Esophagus muscularis mucosa (tissue), 4 donors: ENCODE measurements at regions not wholly inside any gene's neighbourhood (a gene's known extent, or its start where the extent isn't known, plus 50 kb on each side); places are given as distances from the start of the nearest gene placed in this dataset.

Source experiments
- DNase-seq: peaks from one replicate; pipeline ENCODE4 v3.0.0-alpha.2; 2017; ENCODE audit errors: extremely low spot score
- H3K27ac ChIP-seq, 4 donors: fragments of 200-600 bp; sonication (generic); replicated peaks in 1 of 4; 1 replicate in 3 of 4; 2 replicates in 1 of 4; pipeline ENCODE4 v1.5.1; 2016 to 2019; ENCODE audit warnings: mild to moderate bottlenecking in 1 of 4
- H3K27me3 ChIP-seq, 4 donors: fragments of 200-600 bp; sonication (generic); one replicate each; pipeline versions ENCODE4 v1.5.1 to v1.6.0; 2016 to 2019
- H3K36me3 ChIP-seq, 4 donors: fragments of 200-600 bp; sonication (generic); one replicate each; pipeline ENCODE4 v1.5.1; 2016 to 2019
- H3K4me1 ChIP-seq, 4 donors: fragments of 200-600 bp; sonication (generic); one replicate each; pipeline ENCODE4 v1.5.1; 2016 to 2019
- H3K4me3 ChIP-seq, 4 donors: fragments of 200-600 bp; sonication (generic); 1 replicate in 2 of 4; 2 replicates in 2 of 4; pipeline ENCODE4 v1.5.1; 2016 to 2019; ENCODE audit warnings: mild to moderate bottlenecking in 4 of 4, moderate library complexity in 1 of 4
- H3K9me3 ChIP-seq, 4 donors: fragments of 200-600 bp; sonication (generic); 1 replicate in 3 of 4; 2 replicates in 1 of 4; pipeline ENCODE4 v1.5.1; 2016 to 2019
- EP300 ChIP-seq: sonication (generic); formaldehyde crosslinking; IDR thresholded peaks from one replicate; pipeline ENCODE4 v1.6.1; 2017; ENCODE audit warnings: antibody characterized with exemption
- POLR2A ChIP-seq: fragments of 450-650 bp; IDR thresholded peaks from one replicate; pipeline ENCODE4 v1.6.1; 2017; ENCODE audit warnings: antibody characterized with exemption, moderate library complexity, mild to moderate bottlenecking, low read depth
- POLR2AphosphoS5 ChIP-seq, 2 donors: sonication (generic); formaldehyde crosslinking; IDR thresholded peaks; one replicate each; pipeline ENCODE4 v1.6.1; 2017; ENCODE audit warnings: antibody characterized with exemption in 2 of 2
- WGBS: methylation state at CpG from one replicate; pipeline ENCODE4 v1.1.5; 2018; 5-methylcytosine and 5-hydroxymethylcytosine counted together
- intact Hi-C: fragments of 100-400 bp; cut with DNase I; formaldehyde crosslinking; loops from one replicate; pipeline ENCODE4 v1.15.1; 2023
- TF ChIP-seq, protein P1 (sequence below), 3 experiments: fragments of 200-600 bp in 2 of 3; fragments of 450-650 bp in 1 of 3; sonication (generic) in 2 of 3; IDR thresholded peaks; one replicate each; pipeline ENCODE4 v1.5.1; 2017 to 2019; ENCODE audit warnings: antibody characterized with exemption in 3 of 3, mild to moderate bottlenecking in 2 of 3, moderate library complexity in 1 of 3

DNA sequence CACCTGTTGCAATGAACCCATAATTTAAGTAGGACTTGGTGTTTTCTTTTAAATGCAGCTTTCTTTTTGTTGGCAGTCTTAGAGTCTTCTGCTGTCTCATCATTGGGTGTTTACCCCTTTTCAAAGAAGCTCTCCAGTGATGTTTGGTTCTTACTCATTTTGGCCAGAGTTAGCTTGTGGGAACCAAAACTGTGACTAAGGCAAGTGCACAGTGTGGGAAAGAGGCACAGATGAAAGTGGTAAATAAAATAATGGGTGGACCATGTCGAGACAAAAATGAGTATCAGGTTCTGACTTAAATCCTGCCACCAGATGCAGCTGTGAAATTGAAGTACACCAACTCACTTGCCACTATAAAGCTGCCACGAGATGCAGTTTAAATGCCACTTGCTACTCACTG lies 615.4 kb upstream of the MIS18BP1 start:
- Histone ChIP-seq H3K4me3 (no peak overlapping the region), H3K27me3 (no peaks in the 10 kb centered on the region), H3K4me1 (no peaks in the 10 kb centered on the region), H3K27ac (no peak overlapping the region), H3K36me3 (no peaks in the 10 kb centered on the region), H3K9me3 (no peaks in the 10 kb centered on the region)
- intact Hi-C loops: no loop called here
- TF ChIP-seq POLR2A (no peak), EP300 (no peak), POLR2AphosphoS5 (IDR thresholded peaks at IDR 0.05) (no peak)
- TF ChIP-seq, protein P1, sequence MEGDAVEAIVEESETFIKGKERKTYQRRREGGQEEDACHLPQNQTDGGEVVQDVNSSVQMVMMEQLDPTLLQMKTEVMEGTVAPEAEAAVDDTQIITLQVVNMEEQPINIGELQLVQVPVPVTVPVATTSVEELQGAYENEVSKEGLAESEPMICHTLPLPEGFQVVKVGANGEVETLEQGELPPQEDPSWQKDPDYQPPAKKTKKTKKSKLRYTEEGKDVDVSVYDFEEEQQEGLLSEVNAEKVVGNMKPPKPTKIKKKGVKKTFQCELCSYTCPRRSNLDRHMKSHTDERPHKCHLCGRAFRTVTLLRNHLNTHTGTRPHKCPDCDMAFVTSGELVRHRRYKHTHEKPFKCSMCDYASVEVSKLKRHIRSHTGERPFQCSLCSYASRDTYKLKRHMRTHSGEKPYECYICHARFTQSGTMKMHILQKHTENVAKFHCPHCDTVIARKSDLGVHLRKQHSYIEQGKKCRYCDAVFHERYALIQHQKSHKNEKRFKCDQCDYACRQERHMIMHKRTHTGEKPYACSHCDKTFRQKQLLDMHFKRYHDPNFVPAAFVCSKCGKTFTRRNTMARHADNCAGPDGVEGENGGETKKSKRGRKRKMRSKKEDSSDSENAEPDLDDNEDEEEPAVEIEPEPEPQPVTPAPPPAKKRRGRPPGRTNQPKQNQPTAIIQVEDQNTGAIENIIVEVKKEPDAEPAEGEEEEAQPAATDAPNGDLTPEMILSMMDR (IDR thresholded peaks at IDR 0.05): no peak
- 39% methylated on average over 2 of the region's 2 CpGs for WGBS
- DNase-seq: no peak

GRCh38 chr14:45867046-45867894 lies 614.3 kb upstream of the MIS18BP1 start:
- TF ChIP-seq, protein P1 (IDR thresholded peaks at IDR 0.05): no peak
- no peak for TF ChIP-seq POLR2AphosphoS5 (IDR thresholded peaks at IDR 0.05)
- TF ChIP-seq POLR2A: no peak
- TF ChIP-seq EP300: no peak
- intact Hi-C loops: no loop called here
- 71% methylated on average over 3 of the region's 3 CpGs for WGBS

DNA sequence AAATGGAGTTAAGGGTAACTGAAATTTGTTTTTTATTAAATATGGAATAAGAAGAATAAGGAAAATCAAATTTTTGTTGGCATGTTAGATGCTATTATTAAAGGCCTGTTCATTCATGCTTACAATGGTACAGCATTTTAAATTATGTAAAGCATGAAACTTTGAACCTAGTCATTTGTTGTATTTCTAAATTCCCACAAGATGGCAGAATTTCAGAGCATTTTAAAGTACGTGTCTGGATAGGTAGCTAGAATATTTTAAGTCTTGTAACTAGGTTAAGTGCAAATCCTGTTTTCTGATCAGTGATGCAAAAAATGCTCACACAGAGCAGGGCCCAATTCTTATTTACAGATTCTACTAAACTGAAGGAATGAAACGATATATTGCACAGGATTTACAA lies 585.6 kb upstream of the MIS18BP1 start:
- intact Hi-C loops: no loop called here
- TF ChIP-seq, protein P1 (IDR thresholded peaks at IDR 0.05): peak in 1 of 3 experiments; percentile 21
- TF ChIP-seq POLR2AphosphoS5 (IDR thresholded peaks at IDR 0.05) (no peak), POLR2A (no peak)
- H3K36me3 ChIP-seq: no peaks in the 10 kb centered on the region
- H3K4me3 ChIP-seq: no peak overlapping the region
- H3K4me1 ChIP-seq: no peaks in the 10 kb centered on the region
- no peak overlapping the region for H3K27ac ChIP-seq
- DNase-seq: no peak
- no peaks in the 10 kb centered on the region for H3K27me3 ChIP-seq
- WGBS: 42% methylated on average over 2 of the region's 2 CpGs
- no peaks in the 10 kb centered on the region for H3K9me3 ChIP-seq

More at GRCh38 chr14:45867046-45867894, 614.3 kb upstream of the MIS18BP1 start:
- no peak overlapping the region for H3K27ac ChIP-seq
- no peaks in the 10 kb centered on the region for H3K9me3 ChIP-seq
- H3K4me1 ChIP-seq: no peaks in the 10 kb centered on the region
- no peak for DNase-seq
- no peaks in the 10 kb centered on the region for H3K36me3 ChIP-seq
- no peak overlapping the region for H3K4me3 ChIP-seq
- no peaks in the 10 kb centered on the region for H3K27me3 ChIP-seq

- intact Hi-C loops: no loop called here
- Histone ChIP-seq H3K36me3 (no peaks in the 10 kb centered on the region), H3K27me3 (no peaks in the 10 kb centered on the region), H3K9me3 (no peaks in the 10 kb centered on the region), H3K4me3 (no peak overlapping the region), H3K27ac (no peak overlapping the region), H3K4me1 (no peaks in the 10 kb centered on the region)
- TF ChIP-seq EP300: no peak
- no peak for TF ChIP-seq POLR2AphosphoS5 (IDR thresholded peaks at IDR 0.05)
- TF ChIP-seq, protein P1 (IDR thresholded peaks at IDR 0.05): no peak
- TF ChIP-seq POLR2A: no peak
- no peak for DNase-seq
- WGBS: 92% methylated on average over 2 of the region's 2 CpGs
Observed at GRCh38 chr14:45819107-45819506, 566.1 kb upstream of the MIS18BP1 start.
